Activated T-helper 9 cell treated with anti-CD3 and anti-CD28 coated beads, Interleukin-2, amount 50 U/mL, for 16 hours (primary cell): ENCODE measurements at regions not wholly inside any gene's neighbourhood (a gene's known extent, or its start where the extent isn't known, plus 50 kb on each side); places are given as distances from the start of the nearest gene placed in this dataset.
"Not testable (repeated sequence)": the region's sequence is repeated elsewhere in the genome, so short reads cannot be mapped to it uniquely, and the experiment has no call there.

Experiments
- DNase-seq: peaks from one replicate; pipeline ENCODE4 v3.0.0-alpha.2; 2020; ENCODE audit warnings: low read depth

GRCh38 chr9:106109706-106110105 lies 415.4 kb downstream of the TMEM38B start:
- DNase-seq = not testable (repeated sequence)

- no peak for DNase-seq
Measured at GRCh38 chr9:106110483-106110882, 416.1 kb downstream of the TMEM38B start.

GRCh38 chr9:106111039-106111730 lies 416.8 kb downstream of the TMEM38B start:
- no peak for DNase-seq

GRCh38 chr9:106112935-106113334 lies 418.6 kb downstream of the TMEM38B start:
- DNase-seq = no peak

- no peak for DNase-seq
Measured at GRCh38 chr9:106119176-106119575, 424.8 kb downstream of the TMEM38B start.

- no peak for DNase-seq
Measured at GRCh38 chr9:106120071-106120470, 425.7 kb downstream of the TMEM38B start.

- no peak for DNase-seq
Measured at GRCh38 chr9:106127776-106128175, 433.4 kb downstream of the TMEM38B start.

GRCh38 chr9:106130374-106130773 lies 436.0 kb downstream of the TMEM38B start:
- no peak for DNase-seq

GRCh38 chr9:106143781-106144180 lies 449.4 kb downstream of the TMEM38B start:
- no peak for DNase-seq

GRCh38 chr9:106146066-106146840 lies 451.9 kb downstream of the TMEM38B start:
- DNase-seq = no peak

- no peak for DNase-seq
Measured at GRCh38 chr9:106146886-106147285, 452.5 kb downstream of the TMEM38B start.

GRCh38 chr9:106149956-106150355 lies 455.6 kb downstream of the TMEM38B start:
- DNase-seq = no peak

GRCh38 chr9:106156465-106156864 lies 462.1 kb downstream of the TMEM38B start:
- no peak for DNase-seq

GRCh38 chr9:106172265-106172664 lies 477.9 kb downstream of the TMEM38B start:
- no peak for DNase-seq

- no peak for DNase-seq
Measured at GRCh38 chr9:106174346-106174745, 480.0 kb downstream of the TMEM38B start.

- DNase-seq = no peak
Measured at GRCh38 chr9:106177216-106177615, 482.9 kb downstream of the TMEM38B start.

- DNase-seq = no peak
Measured at GRCh38 chr9:106179191-106179590, 484.9 kb downstream of the TMEM38B start.

- DNase-seq = not testable (repeated sequence)
Measured at GRCh38 chr9:106203815-106204516, 509.6 kb downstream of the TMEM38B start.

GRCh38 chr9:106207298-106207697 lies 513.0 kb downstream of the TMEM38B start:
- no peak for DNase-seq

- no peak for DNase-seq
Measured at GRCh38 chr9:106218427-106218826, 524.1 kb downstream of the TMEM38B start.

- no peak for DNase-seq
Measured at GRCh38 chr9:106218854-106219253, 524.5 kb downstream of the TMEM38B start.

GRCh38 chr9:106220415-106220814 lies 526.1 kb downstream of the TMEM38B start:
- DNase-seq = no peak

- DNase-seq = no peak
Measured at GRCh38 chr9:106228861-106229260, 534.5 kb downstream of the TMEM38B start.
